Activated CD4-positive, alpha-beta memory T cell treated with anti-CD3 and anti-CD28 coated beads, Interleukin-2, amount 10 ng/mL, durations not matched to agents 7 days and 5 days (primary cell): ENCODE measurements at regions not wholly inside any gene's neighbourhood (a gene's known extent, or its start where the extent isn't known, plus 50 kb on each side); places are given as distances from the start of the nearest gene placed in this dataset.

ENCODE experiments used
- CTCF ChIA-PET: fragments of 350-600 bp; sonication (Branson Sonifier 250); formaldehyde crosslinking; loops from one replicate; lab custom pipeline; 2021; ENCODE audit warnings: antibody characterized with exemption, inconsistent platforms; lab: Charles Lee
- POLR2A ChIA-PET: fragments of 350-600 bp; sonication (Branson Sonifier 250); formaldehyde crosslinking; loops from one replicate; lab custom pipeline; 2021; ENCODE audit warnings: antibody characterized with exemption; lab: Charles Lee
- DNase-seq: peaks from one replicate; pipeline ENCODE4 v3.0.0-alpha.2; 2020
- H3K27ac Mint-ChIP-seq: one replicate; pipeline ENCODE4 v1.8.0; 2021; ENCODE audit warnings: mild to moderate bottlenecking, mixed read lengths
- H3K27me3 Mint-ChIP-seq: one replicate; pipeline ENCODE4 v1.8.0; 2021; ENCODE audit warnings: mixed read lengths
- H3K36me3 Mint-ChIP-seq: one replicate; pipeline ENCODE4 v1.8.0; 2021; ENCODE audit warnings: low read depth, mixed read lengths
- H3K4me1 Mint-ChIP-seq: one replicate; pipeline ENCODE4 v1.8.0; 2021; ENCODE audit warnings: mixed read lengths
- H3K4me3 Mint-ChIP-seq: one replicate; pipeline ENCODE4 v1.8.0; 2021; ENCODE audit warnings: mild to moderate bottlenecking, mixed read lengths
- H3K9me3 Mint-ChIP-seq: one replicate; pipeline ENCODE4 v1.8.0; 2021; ENCODE audit warnings: mixed read lengths

DNA sequence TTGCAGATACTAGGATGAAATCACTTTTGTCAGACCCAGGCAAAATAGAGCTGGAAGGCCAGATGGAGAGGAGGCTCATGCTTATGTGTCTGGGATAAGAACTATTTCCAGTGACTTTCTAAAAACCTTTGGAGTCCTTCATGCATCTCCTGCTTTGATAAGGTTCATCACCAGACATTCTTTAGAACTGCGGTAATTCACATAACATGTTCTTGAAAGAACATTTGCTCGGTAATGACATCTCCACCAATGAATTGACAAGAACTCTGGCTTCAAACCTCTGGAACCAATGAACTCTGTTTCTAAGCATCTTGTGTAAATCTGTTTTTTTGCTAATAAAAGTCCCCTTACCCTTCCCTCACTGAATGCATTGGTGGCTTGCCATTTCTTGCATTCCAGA is 112.0 kb upstream of the KL start:
- Mint-ChIP-seq H3K4me3 (no peak overlapping the region), H3K27me3 (peaks cover 19% of the 10 kb centered on the region), H3K27ac (no peak overlapping the region), H3K4me1 (peaks cover 28% of the 10 kb centered on the region), H3K36me3 (peaks cover 11% of the 10 kb centered on the region), H3K9me3 (peaks cover 8% of the 10 kb centered on the region)
- CTCF ChIA-PET, result no interaction called here
- POLR2A ChIA-PET, result interaction anchor here (0.6 to 0.8 kb wide), 2 partner anchors 43 to 120 kb away, joined by 3 read pairs; no protein-coding TSS in a partner anchor
- no peak for DNase-seq

DNA sequence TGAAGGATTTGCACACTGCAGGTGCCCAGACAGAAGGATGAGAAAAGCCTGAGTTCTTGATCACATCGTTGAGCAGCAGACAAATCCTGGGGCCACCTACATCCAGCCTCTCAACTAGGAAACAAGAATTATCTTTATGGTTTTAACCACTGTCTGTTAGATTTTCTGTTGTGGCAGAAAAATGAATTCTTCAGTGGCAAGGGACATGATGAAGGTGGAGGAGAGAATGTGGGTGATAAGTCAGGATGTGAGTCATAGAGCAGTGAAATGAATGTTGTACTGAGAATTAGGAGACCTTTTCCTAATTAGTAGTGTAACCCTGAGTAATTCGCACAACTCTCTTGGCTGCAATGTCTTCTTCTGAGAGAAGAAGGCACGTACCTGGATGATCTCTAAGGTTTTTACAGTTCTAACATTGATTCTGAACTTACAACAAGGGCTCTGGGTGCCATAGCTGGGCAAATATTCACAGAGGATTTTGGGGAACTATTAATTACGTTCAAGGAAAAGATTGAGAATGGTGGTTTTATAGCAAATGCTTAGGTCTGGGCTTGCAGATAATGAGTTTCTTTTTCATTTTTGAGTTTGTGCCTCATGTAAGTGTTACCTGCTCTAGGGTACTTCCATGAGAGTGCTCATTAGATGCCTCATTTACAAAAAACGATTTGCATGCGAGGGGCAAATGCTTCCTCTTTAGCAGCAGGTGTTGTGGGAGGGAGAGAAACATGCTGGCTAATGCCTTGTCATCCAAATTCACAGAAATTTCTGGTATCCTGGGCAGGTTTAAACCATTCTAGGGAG is 111.0 kb upstream of the KL start:
- ChIA-PET CTCF (interaction anchor here (0.8 to 1.3 kb wide), 3 partner anchors 14 to 254 kb away, joined by 3 read pairs; no protein-coding TSS in a partner anchor), POLR2A (no interaction called here)
- H3K27ac Mint-ChIP-seq, result peak overlapping the region; percentile 76
- peaks cover 11% of the 10 kb centered on the region for H3K36me3 Mint-ChIP-seq
- peak; percentile 33 for DNase-seq
- H3K9me3 Mint-ChIP-seq, result peaks cover 6% of the 10 kb centered on the region
- peaks cover 19% of the 10 kb centered on the region for H3K27me3 Mint-ChIP-seq
- H3K4me3 Mint-ChIP-seq, result peak overlapping the region; percentile 56
- H3K4me1 Mint-ChIP-seq, result peaks cover 28% of the 10 kb centered on the region

DNA sequence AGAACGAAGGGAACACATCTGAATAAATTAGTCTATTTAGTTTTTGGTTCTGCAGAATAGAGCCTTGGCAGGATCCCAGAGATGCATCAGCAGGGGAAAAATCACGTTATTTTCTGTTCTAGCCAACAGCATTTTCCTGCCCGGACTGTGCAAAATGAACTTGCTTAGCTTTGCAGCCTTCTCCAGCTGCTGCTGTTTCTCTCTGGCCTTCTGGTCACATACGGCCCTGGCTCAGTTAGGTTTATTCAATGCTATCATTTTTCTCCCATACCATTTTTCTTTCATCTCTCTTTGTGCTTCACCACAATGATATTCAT is 110.4 kb upstream of the KL start:
- Mint-ChIP-seq H3K27ac (peak overlapping the region; percentile 76), H3K36me3 (peaks cover 11% of the 10 kb centered on the region)
- POLR2A ChIA-PET, result no interaction called here

DNA sequence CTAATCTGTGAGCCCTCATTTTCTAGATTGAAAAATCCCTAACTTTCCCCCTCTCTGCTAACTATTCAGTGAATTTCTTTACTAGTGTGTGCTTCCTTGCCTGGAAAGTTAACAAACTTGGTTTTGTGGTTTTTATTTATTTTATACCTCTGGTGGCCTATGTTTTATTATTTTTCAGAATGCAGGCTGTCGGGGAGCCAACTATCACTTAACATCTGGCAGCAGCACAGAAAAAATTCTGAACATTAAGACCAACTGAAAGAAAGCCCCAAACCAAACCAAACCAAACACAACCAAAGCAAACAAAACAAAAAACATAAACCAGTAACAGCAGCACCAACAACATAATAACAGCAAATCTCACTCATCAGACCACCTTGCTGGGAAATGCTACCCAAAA is 109.0 kb upstream of the KL start:
- Mint-ChIP-seq H3K4me3 (no peak overlapping the region), H3K27me3 (peaks cover 14% of the 10 kb centered on the region), H3K4me1 (peaks cover 35% of the 10 kb centered on the region), H3K9me3 (no peaks in the 10 kb centered on the region), H3K36me3 (peaks cover 6% of the 10 kb centered on the region), H3K27ac (no peak overlapping the region)
- CTCF ChIA-PET, result interaction anchor here (1.3 kb wide), 1 partner anchor 266 kb away, joined by 3 read pairs; no protein-coding TSS in a partner anchor
- POLR2A ChIA-PET, result no interaction called here
- DNase-seq, result no peak

More for the DNA sequence above, 110.4 kb upstream of the KL start:
- peaks cover 19% of the 10 kb centered on the region for H3K27me3 Mint-ChIP-seq
- CTCF ChIA-PET, result interaction anchor here (0.8 to 1.3 kb wide), 4 partner anchors 14 to 264 kb away, joined by 3 read pairs; no protein-coding TSS in a partner anchor
- H3K9me3 Mint-ChIP-seq, result peaks cover 3% of the 10 kb centered on the region
- no peak for DNase-seq
- peaks cover 34% of the 10 kb centered on the region for H3K4me1 Mint-ChIP-seq
- H3K4me3 Mint-ChIP-seq, result no peak overlapping the region

DNA sequence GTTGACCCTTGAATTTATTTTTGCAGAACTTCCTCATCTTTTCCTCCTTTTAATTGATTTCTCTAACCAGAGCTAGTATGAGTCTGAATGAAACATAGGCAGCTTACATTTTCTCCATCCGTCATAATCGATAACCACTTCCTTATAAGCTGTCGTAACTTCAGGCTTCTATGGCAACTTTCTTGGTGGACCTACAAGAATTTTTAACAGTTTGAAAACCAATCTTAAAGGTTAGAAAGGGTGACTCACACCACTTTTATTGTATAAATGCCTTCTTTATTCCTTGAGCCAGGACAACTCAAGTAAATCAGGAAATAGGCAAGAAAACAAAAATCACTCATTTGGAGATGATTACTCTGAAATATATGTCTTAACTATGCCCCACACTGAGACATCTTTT is 105.7 kb upstream of the KL start:
- peaks cover 3% of the 10 kb centered on the region for H3K9me3 Mint-ChIP-seq
- H3K27me3 Mint-ChIP-seq, result peaks cover 5% of the 10 kb centered on the region
- no peak overlapping the region for H3K4me3 Mint-ChIP-seq
- no peak for DNase-seq
- H3K27ac Mint-ChIP-seq, result no peak overlapping the region
- peaks cover 3% of the 10 kb centered on the region for H3K36me3 Mint-ChIP-seq
- peaks cover 17% of the 10 kb centered on the region for H3K4me1 Mint-ChIP-seq
- POLR2A ChIA-PET, result no interaction called here
- CTCF ChIA-PET, result interaction anchor here (0.8 to 1.4 kb wide), 4 partner anchors 15 to 324 kb away, joined by 3 to 5 read pairs (median 4); partner anchors contain the start of gene PDS5B

DNA sequence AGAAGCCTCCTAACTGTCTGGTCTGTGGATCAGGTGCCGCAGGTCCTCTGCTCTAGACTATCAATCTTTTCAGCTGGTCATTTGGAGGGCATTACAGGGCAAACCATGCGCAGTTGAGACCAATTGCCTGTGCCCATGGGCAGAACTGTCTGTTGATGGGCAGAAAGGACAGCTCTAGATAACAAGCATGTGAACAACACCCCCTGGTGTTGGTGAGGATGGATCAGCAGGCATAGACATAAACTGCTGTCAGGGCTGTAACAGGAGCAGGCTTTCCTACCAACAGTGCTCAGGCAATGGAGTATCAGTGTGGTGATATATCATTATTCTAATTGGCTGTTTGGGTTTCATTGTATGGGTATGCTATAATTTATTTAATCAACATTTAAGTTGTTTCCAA is 104.7 kb upstream of the KL start:
- H3K4me1 Mint-ChIP-seq, result peaks cover 9% of the 10 kb centered on the region
- POLR2A ChIA-PET, result no interaction called here

DNA sequence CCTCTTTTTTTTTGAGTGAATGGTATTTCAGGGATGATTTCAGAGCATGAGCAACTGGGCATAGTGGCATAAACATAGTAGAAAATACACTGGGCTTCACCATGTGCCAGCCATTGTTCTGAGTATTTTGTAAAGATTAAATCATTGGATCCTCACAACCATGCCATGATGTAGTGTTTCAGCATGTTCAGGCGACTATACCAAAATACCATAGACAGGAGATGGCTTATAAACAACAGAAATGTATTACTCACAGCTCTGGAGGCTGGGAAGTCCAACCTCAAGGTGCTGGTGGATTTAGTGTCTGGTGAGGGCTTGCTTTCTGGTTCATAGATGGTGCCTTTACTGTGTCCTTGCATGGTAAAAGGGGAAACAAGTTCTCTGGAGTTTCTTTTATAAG is 101.5 kb upstream of the KL start:
- peaks cover 2% of the 10 kb centered on the region for H3K27me3 Mint-ChIP-seq
- POLR2A ChIA-PET, result no interaction called here
- H3K27ac Mint-ChIP-seq, result no peak overlapping the region
- H3K9me3 Mint-ChIP-seq, result peaks cover 15% of the 10 kb centered on the region
- H3K4me1 Mint-ChIP-seq, result peaks cover 23% of the 10 kb centered on the region
- H3K36me3 Mint-ChIP-seq, result peaks cover 11% of the 10 kb centered on the region
- CTCF ChIA-PET, result no interaction called here
- no peak overlapping the region for H3K4me3 Mint-ChIP-seq
- no peak for DNase-seq

More for the DNA sequence above, 104.7 kb upstream of the KL start:
- CTCF ChIA-PET, result interaction anchor here (1.0 to 1.4 kb wide), 4 partner anchors 14 to 325 kb away, joined by 3 to 5 read pairs (median 4); partner anchors contain the start of gene PDS5B
- peaks cover 5% of the 10 kb centered on the region for H3K27me3 Mint-ChIP-seq
- peaks cover 6% of the 10 kb centered on the region for H3K36me3 Mint-ChIP-seq
- peaks cover 10% of the 10 kb centered on the region for H3K9me3 Mint-ChIP-seq
- H3K4me3 Mint-ChIP-seq, result no peak overlapping the region
- H3K27ac Mint-ChIP-seq, result no peak overlapping the region
- DNase-seq, result peak; percentile 21

DNA sequence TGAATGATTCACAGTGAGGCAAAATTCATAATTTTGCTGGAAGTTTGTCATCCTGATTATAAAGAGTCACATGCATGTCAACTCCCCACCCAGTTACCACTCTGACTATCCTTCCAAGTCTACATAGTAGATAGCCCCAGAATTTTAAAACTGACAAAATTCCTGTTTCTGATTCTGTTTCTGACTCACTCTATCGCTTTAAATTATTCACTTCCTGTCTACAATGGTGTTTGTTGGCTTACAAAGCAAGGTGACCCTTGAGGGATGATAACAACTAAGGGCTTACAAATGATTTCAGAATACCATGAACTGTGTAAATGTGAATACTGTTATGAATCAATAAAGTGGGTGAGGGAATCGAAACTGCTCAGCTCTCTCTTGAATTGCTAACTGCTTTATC is 98.7 kb upstream of the KL start:
- POLR2A ChIA-PET, result no interaction called here
- CTCF ChIA-PET, result interaction anchor here (1.7 kb wide), 1 partner anchor 625 kb away, joined by 3 read pairs; no protein-coding TSS in a partner anchor
- Mint-ChIP-seq H3K27me3 (peaks cover 2% of the 10 kb centered on the region), H3K4me1 (peaks cover 15% of the 10 kb centered on the region), H3K27ac (peak overlapping the region; percentile 24), H3K36me3 (peaks cover 11% of the 10 kb centered on the region), H3K4me3 (no peak overlapping the region), H3K9me3 (peaks cover 15% of the 10 kb centered on the region)
- no peak for DNase-seq

DNA sequence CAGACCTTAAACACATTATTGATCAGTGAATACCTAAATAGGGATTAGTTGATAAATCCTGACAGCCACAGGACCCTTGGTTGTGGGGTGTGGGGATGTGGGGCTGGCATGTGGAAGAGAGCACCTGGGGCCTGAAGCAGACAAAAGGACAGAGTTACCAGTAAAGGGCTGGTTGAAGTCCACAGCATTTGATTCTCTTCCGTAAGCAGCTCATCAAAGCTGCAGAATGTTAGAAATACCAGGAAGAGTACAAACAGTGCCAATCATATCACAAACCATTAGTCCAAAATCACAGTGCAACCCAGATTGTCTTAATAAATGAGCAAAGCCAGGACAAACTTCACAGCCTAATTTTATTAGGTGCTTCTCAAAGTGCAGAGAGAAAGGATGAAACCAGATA is 92.5 kb upstream of the KL start:
- CTCF ChIA-PET, result no interaction called here
- H3K27ac Mint-ChIP-seq, result no peak overlapping the region
- POLR2A ChIA-PET, result no interaction called here
- no peaks in the 10 kb centered on the region for H3K36me3 Mint-ChIP-seq
- no peak for DNase-seq
- no peaks in the 10 kb centered on the region for H3K4me1 Mint-ChIP-seq
- H3K9me3 Mint-ChIP-seq, result no peaks in the 10 kb centered on the region
- no peak overlapping the region for H3K4me3 Mint-ChIP-seq
- peaks cover 7% of the 10 kb centered on the region for H3K27me3 Mint-ChIP-seq

DNA sequence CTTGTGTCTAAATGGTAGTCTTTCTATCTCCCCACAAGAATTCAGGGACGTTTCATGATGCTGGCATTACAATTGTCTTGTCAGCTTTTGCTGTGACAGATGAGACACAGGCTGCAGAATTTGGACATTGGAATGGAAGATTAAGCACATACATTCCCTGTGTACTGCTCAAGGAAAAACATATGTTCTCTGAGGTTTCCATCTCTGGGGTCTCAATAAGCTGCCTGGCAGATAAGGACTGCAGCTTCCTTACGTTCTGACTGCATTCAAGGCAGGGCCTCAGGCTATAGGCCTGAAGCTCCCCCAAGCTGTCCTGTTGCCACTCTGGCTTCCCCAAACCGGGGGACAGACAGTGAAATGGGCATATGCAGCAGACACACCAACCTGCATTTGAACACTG is 91.3 kb upstream of the KL start:
- no peak overlapping the region for H3K4me3 Mint-ChIP-seq
- H3K9me3 Mint-ChIP-seq, result no peaks in the 10 kb centered on the region
- ChIA-PET POLR2A (no interaction called here), CTCF (interaction anchor here (1.2 kb wide), 1 partner anchor 14 kb away, joined by 3 read pairs; no protein-coding TSS in a partner anchor)
- H3K27ac Mint-ChIP-seq, result no peak overlapping the region
- peaks cover 8% of the 10 kb centered on the region for H3K27me3 Mint-ChIP-seq
- H3K36me3 Mint-ChIP-seq, result no peaks in the 10 kb centered on the region
- no peaks in the 10 kb centered on the region for H3K4me1 Mint-ChIP-seq
- DNase-seq, result no peak

DNA sequence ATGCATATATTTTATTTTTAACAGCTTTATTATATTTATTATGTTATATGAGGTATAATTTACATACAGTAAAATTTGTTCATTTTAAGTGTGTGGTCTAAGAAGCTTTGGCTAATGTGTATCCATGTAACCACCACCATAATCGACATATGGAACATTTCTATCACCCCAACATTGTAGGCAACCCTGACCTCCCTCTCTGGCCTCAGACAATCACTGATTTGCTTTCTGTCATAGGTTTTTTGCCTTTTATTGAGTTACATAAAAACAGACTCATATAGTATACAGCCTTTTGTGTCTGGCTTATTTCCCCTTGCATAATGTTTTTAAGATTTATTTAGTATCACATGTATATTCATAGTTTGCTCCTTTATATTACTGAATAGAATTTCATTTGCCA is 90.7 kb upstream of the KL start:
- ChIA-PET CTCF (interaction anchor here (1.2 kb wide), 1 partner anchor 15 kb away, joined by 3 read pairs; no protein-coding TSS in a partner anchor), POLR2A (no interaction called here)
- Mint-ChIP-seq H3K4me3 (no peak overlapping the region), H3K4me1 (no peaks in the 10 kb centered on the region), H3K27ac (no peak overlapping the region), H3K36me3 (no peaks in the 10 kb centered on the region), H3K9me3 (no peaks in the 10 kb centered on the region), H3K27me3 (peaks cover 12% of the 10 kb centered on the region)
- no peak for DNase-seq

DNA sequence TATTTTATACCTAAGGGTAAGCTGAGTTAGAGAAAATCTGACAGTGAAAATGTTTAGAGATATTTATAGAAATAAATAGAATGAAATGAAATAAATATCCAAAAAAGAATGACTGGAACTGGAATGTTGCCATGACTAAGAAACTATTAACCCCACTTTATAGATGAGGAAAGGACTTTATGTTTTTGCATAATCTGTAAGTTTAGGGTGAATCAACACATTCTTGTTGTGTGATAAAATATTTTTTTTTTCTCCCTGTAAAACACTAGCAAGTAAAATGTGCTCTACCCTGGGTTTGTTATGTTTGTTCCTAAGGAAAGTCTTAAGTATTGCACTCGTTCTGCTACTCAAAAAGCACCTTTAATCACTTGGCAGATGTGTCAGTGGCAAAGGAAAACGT is 83.8 kb upstream of the KL start:
- DNase-seq, result no peak
- POLR2A ChIA-PET, result no interaction called here
- no peaks in the 10 kb centered on the region for H3K36me3 Mint-ChIP-seq
- CTCF ChIA-PET, result no interaction called here
- no peak overlapping the region for H3K27ac Mint-ChIP-seq
- peaks cover 4% of the 10 kb centered on the region for H3K9me3 Mint-ChIP-seq
- H3K4me1 Mint-ChIP-seq, result no peaks in the 10 kb centered on the region
- peaks cover 28% of the 10 kb centered on the region for H3K27me3 Mint-ChIP-seq
- no peak overlapping the region for H3K4me3 Mint-ChIP-seq

DNA sequence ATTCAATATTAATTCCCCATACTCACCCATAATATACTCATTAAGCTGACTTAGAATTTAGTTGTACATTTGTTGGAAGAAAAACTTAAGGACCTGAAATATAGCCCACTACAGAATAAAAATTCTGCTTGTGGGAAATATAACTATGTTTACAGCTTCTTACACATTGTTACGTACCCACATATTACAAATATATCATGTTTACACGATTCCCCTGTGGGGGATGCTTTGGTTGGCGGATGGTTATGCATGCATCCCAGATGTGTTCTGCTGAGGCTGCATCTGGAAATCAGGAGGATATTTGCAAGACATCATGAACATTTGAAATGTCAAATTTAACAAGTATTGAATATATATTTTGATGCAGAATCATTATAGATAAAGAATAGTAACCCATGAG is 79.5 kb upstream of the KL start:
- no peak for DNase-seq
- H3K4me1 Mint-ChIP-seq, result peaks cover 5% of the 10 kb centered on the region
- peaks cover 23% of the 10 kb centered on the region for H3K27me3 Mint-ChIP-seq
- H3K36me3 Mint-ChIP-seq, result no peaks in the 10 kb centered on the region
- POLR2A ChIA-PET, result no interaction called here
- CTCF ChIA-PET, result no interaction called here
- H3K4me3 Mint-ChIP-seq, result no peak overlapping the region
- peaks cover 6% of the 10 kb centered on the region for H3K9me3 Mint-ChIP-seq
- no peak overlapping the region for H3K27ac Mint-ChIP-seq
